GM23338 (cell line): ENCODE measurements at regions not wholly inside any gene's neighbourhood (a gene's known extent, or its start where the extent isn't known, plus 50 kb on each side); places are given as distances from the start of the nearest gene placed in this dataset.

Source experiments
- CREB1 ChIP-seq: fragments of 250-450 bp; sonication (Bioruptor Pico); IDR thresholded peaks from 2 replicates; pipeline ENCODE4 v1.5.0; 2020; ENCODE audit warnings: low read depth, mild to moderate bottlenecking, moderate library complexity
- CTCF ChIP-seq, 2 experiments: fragments of 200-600 bp in 1 of 2; sonication (generic) in 1 of 2; conservative IDR thresholded peaks; 2 replicates each; pipeline versions ENCODE4 v1.5.1 to v1.6.1; 2016 to 2017; ENCODE audit warnings: antibody characterized with exemption in 2 of 2, low read depth in 2 of 2, mild to moderate bottlenecking in 2 of 2, moderate library complexity in 1 of 2
- ETS1 ChIP-seq: IDR thresholded peaks from 2 replicates; pipeline ENCODE4 v1.6.1; 2016; ENCODE audit warnings: antibody characterized with exemption
- EZH2 ChIP-seq: fragments of 200-600 bp; sonication (generic); IDR thresholded peaks from one replicate; pipeline ENCODE4 v1.8.0; 2017; ENCODE audit warnings: antibody characterized with exemption, mild to moderate bottlenecking, low read depth; ENCODE audit not compliant: unreplicated experiment
- EZH2phosphoT487 ChIP-seq: fragments of 200-600 bp; sonication (generic); IDR thresholded peaks from one replicate; pipeline ENCODE4 v1.8.1; 2018; ENCODE audit warnings: antibody characterized with exemption; ENCODE audit not compliant: unreplicated experiment
- JUNB ChIP-seq: IDR thresholded peaks from one replicate; pipeline ENCODE4 v1.6.1; 2016; ENCODE audit warnings: antibody characterized with exemption; ENCODE audit not compliant: unreplicated experiment
- NANOG ChIP-seq: IDR thresholded peaks from 2 replicates; pipeline ENCODE4 v1.6.1; 2016; ENCODE audit warnings: antibody characterized with exemption, borderline replicate concordance
- POLR2AphosphoS5 ChIP-seq: IDR thresholded peaks from 2 replicates; pipeline ENCODE4 v1.6.1; 2016; ENCODE audit warnings: antibody characterized with exemption, low read depth
- REST ChIP-seq: IDR thresholded peaks from one replicate; pipeline ENCODE4 v1.6.1; 2018; ENCODE audit warnings: antibody characterized with exemption; ENCODE audit not compliant: unreplicated experiment
- STAT1 ChIP-seq: IDR thresholded peaks from one replicate; pipeline ENCODE4 v1.6.1; 2016; ENCODE audit warnings: antibody characterized with exemption; ENCODE audit not compliant: unreplicated experiment
- ZNF114 ChIP-seq: fragments of 250-450 bp; sonication (Bioruptor Pico); IDR thresholded peaks from 2 replicates; pipeline ENCODE4 v1.5.0; 2020; ENCODE audit warnings: mild to moderate bottlenecking, moderate library complexity
- ZNF331 ChIP-seq: fragments of 250-450 bp; sonication (Bioruptor Pico); IDR thresholded peaks from 2 replicates; pipeline ENCODE4 v1.5.0; 2020; ENCODE audit warnings: low read depth, mild to moderate bottlenecking, moderate library complexity
- ZNF462 ChIP-seq: fragments of 250-450 bp; sonication (Bioruptor Pico); IDR thresholded peaks from 2 replicates; pipeline ENCODE4 v1.5.0; 2020; ENCODE audit warnings: mild to moderate bottlenecking, moderate library complexity

GRCh38 chr5:107085572-107085971, 585.2 kb downstream of the EFNA5 start:
- TF ChIP-seq ZNF114 (no peak), CTCF (conservative IDR thresholded peaks at IDR 0.05; ENCODE audit: low read depth in 2 of 2) (no peak), REST (no peak), POLR2AphosphoS5 (no peak), EZH2 (no peak), CREB1 (CRISPR knock-in tag) (no peak), ETS1 (no peak), EZH2phosphoT487 (no peak), JUNB (no peak), ZNF331 (CRISPR knock-in tag) (no peak), STAT1 (no peak), NANOG (no peak), ZNF462 (CRISPR knock-in tag) (no peak)
